Medulla oblongata (tissue), 1 donor: ENCODE measurements at regions not wholly inside any gene's neighbourhood (a gene's known extent, or its start where the extent isn't known, plus 50 kb on each side); places are given as distances from the start of the nearest gene placed in this dataset.
A peak's percentile ranks its signal among the peaks of the same experiment; 100 is the strongest.
"Not testable (repeated sequence)": the region's sequence is repeated elsewhere in the genome, so short reads cannot be mapped to it uniquely, and the experiment has no call there.

ENCODE experiments used
- DNase-seq: peaks from one replicate; pipeline ENCODE4 v3.0.0-alpha.2; 2015; ENCODE audit errors: extremely low spot score

DNA sequence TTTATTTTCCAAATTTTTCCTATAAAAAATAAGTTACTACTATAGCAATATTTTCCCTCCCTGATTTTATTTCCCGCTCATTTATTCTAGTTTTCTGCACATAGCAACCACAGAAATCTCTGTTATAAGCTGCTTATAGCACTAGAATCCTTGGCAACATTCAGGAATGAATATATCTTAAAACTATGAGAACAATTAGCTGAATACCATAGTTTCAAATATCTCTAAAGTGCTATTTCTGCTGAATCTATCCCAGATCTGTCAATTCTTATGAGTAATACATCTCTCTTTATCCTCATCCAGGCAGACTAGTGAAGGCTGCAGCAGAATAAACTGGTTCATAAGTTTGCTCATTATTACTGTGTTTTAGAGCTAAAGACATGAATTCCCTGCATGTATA lies 622.9 kb upstream of the DIPK2B start:
- DNase-seq: no peak

DNA sequence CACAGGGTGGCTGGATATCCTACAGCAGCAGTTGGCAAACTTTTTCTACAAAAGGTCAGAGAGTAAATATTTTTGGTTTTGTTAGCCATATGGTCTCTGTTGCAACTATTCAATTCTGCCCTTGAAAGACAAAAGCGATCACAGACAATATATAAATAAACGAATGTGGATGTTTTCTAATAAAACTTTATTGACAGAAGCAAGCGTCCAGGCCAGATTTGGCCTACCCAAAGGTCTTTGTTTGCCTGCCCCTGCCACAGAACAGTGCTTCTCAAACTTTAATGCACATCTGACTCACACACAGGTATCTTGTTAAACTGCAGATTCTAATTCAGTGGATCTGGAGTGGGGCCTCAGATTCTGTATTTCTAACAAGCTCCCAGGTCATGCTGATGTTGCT lies 621.4 kb upstream of the DIPK2B start:
- no peak for DNase-seq

DNA sequence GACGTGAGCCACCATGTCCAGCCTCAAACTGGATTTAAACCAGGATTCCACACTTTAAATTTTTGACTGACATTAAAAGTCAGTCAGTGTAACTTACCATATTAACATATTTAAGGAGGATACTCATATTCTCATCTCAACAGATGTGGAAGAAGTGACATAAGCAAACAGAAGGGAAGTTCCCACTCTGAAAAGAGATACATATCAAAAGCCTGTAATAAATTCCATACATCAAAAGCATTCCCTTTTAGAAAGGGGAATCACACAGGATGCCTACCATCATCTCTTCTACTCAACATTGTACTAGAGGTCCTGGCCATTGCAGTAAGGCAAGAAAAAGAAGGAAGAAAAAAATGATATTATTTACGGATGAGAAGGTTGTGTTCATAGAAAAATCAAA lies 618.2 kb upstream of the DIPK2B start:
- DNase-seq: no peak

DNA sequence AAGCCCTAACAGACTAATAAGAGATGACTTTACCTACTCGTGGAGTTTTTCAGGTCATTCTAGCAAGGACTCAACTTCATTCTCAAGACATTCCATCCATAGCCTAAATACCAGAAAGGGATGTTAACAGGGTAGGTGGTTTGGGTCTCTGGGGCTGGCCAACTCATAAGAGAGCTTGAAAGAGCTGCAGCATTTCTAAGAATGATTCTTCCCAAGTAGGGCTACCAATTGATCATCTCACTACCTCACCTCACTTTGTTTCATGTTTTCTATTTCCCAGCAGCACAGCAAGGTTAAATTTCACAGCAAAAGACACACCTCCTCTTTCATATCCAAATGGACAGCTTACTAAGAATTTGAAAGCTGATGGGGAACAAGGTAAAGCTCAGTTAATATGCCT lies 614.8 kb upstream of the DIPK2B start:
- no peak for DNase-seq

DNA sequence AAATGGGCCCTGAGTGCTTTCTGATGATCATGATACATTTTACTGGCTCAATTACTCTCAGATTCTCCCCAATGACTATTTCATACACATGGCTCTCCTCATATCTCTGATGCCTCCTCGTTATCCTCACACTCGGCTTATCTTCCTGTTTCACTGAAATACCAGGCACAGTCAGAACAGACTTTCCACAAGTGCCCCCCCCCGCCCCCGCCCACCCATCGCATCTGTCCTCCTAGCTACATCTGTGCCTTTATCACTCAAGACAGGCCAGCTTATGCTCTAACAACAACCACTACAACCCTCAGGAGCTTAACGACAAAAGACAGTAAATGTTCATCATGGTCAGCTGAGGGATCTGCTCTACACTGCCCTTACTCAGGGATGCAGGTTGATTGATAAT lies 610.6 kb upstream of the DIPK2B start:
- no peak for DNase-seq

DNA sequence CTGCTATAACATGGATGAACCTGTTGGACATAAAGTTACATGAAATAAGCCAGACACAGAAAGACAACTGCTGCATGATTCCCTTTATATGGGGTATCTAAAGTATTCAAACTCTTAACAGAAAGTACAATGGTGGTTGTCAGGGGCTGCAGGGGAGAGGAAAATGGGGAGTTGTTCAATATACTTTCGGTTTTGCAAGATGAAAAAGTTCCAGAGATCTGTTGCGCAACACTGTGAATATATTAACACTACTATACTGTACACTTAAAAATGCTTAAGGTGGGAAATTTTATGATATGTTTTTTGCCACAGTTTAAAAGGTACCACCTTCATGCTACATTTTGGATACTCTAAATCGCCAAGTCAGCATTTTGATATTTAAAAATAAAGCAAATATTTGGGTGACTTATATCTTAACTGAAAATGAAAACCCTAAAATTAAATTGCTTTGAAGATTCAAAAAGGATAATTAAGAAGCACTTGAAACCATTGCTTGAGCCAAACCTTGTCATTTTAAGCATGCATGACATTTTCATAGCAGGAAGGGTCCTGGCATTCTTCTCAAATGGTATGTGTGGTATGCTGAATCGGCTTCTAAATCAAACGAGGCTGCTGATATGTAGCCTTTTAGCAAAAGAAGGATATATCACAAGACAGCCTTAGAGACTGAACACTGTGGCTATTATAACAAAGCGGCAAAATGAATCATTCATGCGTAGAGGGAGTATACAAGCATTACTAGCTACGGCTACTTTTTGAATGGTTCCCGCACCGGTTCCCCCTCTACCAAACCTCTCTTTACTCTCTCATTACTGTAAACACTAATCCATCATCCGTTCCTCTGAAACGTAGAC lies 607.1 kb upstream of the DIPK2B start:
- peak; percentile 6 for DNase-seq

DNA sequence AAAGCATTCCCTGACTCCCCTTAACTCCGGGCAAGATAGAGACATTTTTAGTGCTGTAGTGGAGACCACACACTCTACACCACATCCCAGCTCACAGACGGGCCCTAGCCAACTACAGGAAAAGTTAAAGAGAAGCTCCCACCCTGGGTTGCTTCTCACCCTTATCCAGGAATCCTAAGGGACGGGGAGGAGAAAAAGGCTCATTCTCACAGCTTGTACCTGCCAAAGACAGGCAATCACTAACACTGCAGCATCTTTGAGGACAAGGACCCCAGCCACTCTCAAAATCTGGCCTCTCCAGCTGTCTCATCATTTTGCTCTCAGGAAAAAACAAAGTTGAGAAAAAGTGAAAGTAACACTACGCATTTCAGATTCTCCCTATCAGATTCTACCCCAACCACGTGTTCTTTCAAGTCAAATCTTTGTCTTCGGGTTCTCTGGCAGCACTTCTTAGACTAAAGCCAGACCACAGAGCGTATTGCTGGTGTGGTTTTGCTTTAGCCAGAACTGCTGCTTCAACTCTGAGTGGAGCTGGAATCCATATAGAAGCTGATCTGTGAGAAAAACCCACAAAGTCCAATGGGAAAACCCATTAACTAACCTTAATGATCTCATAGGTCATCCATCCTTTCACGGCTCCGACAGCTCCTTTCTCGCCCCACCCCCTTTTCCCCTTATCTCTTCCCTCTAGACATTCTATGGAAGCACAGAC lies 605.9 kb upstream of the DIPK2B start:
- DNase-seq: peak; percentile 10

DNA sequence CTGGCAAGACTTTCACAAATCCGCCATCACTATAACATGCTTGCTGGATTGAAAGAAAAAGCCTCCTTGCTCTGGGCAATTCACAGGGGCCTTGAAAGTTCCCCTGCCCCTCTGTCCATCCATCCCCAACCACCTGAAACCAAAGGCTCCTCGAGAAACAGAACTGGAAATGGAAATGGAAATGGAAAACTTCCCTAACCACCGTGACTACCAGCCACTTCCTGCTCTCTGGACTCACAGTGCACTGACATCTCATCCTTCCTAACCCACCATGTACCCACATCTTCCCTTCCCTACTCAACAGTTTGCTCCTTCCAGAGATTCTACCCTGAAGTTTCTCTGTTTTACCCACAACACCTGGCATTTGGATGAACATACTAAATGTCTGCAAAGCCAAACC lies 603.6 kb upstream of the DIPK2B start:
- no peak for DNase-seq

DNA sequence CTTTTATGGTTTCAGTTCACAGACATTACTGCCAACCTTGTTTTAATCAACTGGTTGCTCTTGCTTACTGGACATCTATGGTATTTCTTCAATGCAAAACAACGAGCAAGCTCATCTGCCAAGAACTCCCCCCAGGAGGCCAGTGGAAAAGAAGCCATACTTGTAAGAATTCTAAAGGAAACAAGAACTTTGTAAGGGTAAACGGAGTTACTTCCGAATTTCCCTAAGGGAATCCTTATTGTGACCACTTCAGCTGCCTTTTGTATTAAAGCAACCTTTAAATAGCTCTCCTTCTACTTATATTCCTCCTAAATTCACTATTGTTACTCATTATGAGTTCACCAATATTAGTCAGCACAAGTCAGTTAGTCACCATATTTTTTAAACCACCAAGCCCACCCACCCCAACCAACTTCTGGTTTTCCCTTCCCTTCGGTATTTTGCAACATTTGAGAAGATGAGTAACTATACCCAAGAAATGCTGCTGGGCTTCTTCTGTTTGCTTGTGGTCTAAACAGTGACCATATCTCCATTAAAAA lies 602.8 kb upstream of the DIPK2B start:
- no peak for DNase-seq

DNA sequence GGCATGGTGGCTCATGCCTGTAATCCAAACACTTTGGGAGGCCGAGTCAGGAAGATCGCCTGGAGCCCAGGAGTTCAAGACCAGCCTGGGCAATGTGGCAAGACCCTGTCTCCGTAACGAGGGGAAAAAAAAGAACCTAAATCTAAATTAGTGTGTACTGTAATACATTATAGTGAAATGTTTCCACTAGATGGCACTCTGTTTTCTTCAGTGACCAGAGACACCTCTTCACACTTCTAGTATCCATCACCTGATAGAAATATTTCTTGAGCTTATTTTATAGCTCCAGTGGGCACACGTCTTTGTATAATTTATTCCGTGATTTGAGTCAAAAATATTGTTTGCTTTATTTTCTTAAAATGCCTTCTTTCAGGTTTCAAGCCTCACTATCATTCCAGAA lies 600.9 kb upstream of the DIPK2B start:
- peak; percentile 19 for DNase-seq

DNA sequence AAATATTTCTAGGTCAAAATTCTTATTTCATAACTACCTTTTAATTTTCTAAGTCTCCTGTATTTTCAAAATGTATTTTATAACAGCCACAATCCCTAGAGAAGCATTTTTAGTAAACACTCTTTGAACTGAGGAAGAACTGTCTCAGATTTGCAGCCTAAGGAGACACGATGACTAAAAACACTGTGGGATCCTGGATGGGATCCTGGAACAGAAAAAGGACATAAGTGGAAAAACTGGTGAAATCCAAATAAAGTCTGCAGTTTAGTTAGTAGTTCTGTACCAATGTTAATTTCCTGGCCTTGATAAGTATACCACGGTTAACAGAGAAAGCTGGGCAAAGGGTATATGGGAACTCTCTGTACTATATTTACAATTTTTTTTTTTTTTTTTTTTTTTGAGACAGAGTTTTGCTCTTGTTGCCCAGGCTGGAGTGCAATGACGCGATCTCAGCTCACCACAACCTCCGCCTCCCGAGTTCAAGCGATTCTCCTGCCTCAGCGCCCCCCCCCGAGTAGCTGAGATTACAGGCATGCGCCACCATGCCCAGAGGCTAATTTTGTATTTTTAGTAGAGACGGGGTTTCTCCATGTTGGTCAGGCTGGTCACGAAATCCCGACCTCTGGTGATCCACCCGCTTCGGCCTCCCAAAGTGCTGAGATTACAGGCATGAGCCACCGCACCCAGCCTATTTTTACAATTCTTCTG lies 600.2 kb upstream of the DIPK2B start:
- not testable (repeated sequence) for DNase-seq

DNA sequence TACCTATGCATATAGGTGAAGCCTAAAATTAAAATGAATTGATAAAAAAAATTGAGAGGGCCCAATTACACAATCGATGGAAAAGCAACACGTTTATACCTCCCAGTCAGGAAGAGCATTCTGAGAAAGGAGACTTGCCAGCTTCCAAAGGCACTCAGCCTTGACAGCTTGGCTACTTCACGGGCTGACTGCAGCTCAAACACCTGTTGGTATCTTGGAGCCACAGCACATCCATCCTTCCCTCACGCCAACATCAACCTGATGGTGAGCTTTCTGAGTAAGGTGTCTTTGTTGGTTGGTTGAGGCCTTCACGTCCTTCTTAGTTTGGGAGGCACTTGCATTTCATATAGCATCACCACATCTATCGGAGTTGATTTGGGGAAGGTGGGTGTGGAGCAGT lies 598.9 kb upstream of the DIPK2B start:
- no peak for DNase-seq

DNA sequence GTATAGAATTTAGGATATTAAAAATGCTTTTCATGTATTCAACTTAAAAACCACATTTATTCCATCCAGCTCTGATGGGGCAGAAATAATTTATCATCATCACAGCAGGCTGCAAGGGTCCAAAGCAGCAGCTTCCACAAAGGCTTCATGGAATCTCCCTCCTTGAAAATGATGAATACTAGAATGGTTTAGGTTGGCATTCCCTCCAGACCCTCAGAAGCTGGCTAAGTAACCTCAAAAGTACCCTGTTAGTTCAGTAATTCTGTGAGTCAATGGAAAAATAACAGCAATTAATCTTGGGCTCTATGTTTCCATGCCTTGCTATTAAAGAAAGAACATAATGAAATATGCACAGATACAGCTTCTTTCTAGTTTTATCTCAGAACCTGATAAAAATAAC lies 594.9 kb upstream of the DIPK2B start:
- DNase-seq: no peak

DNA sequence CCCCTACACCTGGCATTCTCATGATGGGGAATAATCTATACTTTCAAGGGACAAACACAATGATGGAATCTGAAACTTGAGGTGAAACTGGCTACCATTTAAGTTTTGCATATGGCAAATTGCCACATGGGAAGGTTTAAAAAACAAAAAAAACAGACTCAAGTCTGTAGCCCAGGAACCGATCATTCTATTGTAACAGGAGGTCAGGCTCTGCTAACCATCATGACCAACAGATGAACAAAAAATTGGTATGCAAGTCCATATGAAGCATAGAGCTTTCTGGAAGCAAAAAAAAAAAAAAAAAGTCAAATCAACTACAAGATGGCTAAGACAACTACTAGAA lies 594.3 kb upstream of the DIPK2B start:
- DNase-seq: no peak

DNA sequence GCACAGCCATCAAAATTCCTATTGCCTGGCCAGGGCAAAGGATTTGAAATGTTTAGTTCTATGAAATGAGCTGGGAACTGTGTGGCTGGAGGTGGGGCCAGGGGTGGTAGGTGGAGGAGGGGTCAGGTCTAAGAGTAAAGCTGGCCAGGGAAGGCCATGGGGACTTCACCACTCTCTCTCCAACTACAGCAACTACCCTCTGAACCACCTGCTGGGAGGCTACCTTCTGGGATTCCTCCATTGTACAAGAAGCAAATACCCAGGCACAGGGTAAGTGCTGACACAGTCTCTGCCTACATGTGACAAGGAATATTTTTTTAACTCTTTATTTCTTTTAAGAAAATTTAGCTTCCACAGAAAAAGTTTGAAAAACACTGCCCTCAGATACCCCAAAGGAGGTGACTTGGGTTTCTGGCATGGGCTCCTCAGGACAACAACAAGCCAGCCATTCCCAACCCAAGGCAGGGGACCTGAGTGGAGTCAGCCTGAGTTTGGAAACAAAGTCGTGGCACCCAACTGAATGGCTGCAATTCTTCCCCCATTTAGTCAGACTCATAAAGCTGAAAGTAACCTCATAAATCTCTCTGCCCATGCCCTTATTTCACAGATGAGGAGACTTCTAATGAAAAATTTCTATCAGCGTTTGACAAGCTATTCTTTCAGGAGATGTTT lies 593.8 kb upstream of the DIPK2B start:
- DNase-seq: no peak

DNA sequence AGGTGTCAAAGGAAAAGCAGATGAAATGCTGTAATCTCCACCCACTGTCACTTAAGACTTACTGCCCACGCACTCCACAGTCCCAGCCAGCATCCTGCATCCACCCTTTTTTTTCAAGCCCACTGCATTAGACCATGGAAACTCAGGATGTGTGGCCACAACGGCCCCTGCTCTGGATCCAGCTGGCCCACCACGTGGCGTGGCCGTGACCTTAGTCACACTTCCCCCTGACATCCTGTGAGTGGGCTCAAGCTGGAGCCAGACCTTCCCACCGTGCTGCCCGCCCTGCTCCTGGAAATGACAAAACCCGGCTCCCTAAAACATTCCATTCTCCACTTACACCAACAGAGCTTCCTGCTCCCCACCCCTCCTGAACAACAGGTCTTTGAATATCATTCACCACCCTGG lies 588.3 kb upstream of the DIPK2B start:
- DNase-seq: no peak

DNA sequence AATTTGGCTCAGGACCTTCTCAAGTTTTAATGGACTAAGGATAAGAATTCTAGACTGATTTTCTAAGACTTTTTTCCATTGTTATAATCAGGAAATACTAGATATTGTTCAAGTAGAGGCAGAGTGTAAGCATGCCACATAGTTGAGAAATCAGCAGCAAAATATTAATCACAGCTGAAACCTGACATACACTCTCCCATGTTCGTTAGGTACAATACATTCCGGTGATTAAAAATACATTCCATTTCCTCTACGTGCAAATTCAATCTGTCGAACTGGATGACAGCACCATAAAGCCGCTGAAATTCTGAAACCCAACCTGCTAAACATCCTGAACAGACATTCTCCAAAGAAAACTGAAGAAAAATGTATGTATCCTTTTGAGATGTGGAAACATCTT lies 587.6 kb upstream of the DIPK2B start:
- DNase-seq: no peak

DNA sequence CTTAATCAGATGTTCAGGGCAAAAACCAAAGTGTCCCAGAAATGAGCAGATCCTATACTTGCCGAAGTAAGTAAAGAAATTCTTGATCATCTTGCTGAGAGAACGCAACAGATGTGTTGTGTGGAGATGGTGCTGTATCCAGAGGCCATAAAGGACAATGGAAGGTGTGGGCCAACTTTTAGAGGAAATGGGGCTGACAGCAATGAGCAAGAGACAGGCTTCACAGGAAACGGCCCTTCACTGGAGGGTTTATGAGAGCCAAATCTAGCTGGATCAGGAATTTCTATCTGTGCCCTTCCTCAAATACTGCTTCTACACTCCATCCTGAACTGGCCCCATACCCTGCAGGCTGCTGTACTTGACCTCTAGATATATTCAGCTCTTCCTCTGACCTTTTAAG lies 583.9 kb upstream of the DIPK2B start:
- DNase-seq: no peak

DNA sequence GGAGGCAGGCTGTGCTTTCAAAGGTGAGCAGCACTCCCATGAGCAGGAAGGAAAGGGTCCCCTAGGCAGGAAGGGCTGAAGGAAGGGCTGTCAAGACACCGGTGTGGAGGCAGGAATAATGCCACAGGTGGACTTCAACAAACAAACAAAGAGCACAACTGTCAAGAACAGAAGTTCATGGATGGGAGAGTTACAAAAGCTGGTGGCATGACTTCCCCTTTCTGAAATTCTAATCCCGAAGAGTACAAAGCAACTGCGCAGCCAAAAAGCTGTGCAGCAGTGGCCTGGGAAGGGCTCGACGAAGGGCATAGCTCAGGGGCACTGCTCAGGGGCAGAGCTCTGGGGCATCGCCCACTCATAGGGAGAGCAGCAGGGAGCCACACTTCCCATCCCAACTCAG lies 582.3 kb upstream of the DIPK2B start:
- DNase-seq: no peak

DNA sequence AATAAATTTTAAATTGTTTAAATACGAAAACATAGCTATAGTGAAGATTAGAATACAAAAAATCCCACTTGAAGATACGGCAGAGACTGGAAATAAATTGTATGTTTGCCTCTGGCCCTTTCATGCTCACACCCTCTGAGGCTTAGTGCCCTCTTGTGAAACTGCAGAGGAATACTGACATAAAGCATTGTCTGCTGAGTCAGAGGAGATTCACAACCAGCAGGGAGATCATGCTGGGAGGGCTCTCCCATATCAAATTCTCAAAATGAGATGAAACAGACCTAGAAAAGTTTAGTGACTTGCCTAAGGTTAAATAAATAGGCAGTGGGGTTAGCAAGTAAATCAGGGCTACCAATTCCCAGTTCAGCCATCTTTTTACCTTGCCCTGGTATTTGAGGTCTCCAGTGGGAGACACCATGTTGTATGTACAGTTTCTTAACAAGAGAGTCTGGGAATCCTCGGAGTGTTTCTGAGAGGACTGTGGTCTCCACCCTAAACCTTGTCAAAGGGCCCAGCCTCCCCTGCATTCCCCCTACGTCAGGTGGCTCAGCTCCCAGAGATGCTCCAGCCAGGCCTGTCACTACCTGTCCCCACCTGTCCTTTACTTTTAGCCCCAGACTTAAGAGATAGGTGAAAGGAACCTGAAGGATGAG lies 581.4 kb upstream of the DIPK2B start:
- DNase-seq: peak; percentile 15

DNA sequence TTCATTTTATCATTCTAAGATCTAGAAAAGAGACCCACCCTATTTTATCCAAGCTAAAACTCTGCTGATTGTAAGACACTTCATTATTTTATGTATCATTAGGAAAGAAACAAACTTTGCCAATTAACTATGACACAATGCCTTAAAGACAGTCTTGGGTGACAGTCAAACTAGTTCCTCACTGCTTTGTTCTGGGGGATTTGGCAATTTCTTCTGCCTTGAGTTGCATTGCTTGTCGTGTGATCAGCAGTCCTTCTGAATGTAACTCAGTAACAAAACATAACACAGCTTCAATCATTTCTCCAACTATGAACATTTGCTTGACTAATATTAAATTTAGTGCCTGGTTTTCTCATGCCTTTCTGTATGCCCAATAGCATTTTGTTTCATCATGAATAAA lies 577.9 kb upstream of the DIPK2B start:
- DNase-seq: no peak

DNA sequence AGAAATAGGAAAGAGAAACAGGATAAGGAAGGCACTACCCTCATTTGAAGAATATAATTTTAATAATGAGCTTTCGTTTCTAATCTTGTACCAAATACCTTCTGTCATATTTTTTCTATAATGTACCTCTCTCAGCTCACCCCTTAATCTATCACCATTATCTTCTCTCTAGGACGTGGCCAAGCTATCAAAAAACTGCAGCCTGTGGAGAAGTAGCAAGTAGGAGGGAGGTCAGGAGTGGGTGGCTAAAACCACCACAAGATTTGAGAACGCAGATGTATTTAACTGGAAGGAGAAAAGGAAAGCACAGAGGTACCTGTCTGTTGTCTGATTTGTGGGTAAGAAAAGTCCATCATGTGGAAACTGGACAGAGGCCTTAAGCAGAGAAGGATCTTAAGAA lies 576.7 kb upstream of the DIPK2B start:
- DNase-seq: no peak
